ENCODE measurements at regions not wholly inside any gene's neighbourhood (a gene's known extent, or its start where the extent isn't known, plus 50 kb on each side); places are given as distances from the start of the nearest gene placed in this dataset.

- TF ChIP-seq, protein P1, sequence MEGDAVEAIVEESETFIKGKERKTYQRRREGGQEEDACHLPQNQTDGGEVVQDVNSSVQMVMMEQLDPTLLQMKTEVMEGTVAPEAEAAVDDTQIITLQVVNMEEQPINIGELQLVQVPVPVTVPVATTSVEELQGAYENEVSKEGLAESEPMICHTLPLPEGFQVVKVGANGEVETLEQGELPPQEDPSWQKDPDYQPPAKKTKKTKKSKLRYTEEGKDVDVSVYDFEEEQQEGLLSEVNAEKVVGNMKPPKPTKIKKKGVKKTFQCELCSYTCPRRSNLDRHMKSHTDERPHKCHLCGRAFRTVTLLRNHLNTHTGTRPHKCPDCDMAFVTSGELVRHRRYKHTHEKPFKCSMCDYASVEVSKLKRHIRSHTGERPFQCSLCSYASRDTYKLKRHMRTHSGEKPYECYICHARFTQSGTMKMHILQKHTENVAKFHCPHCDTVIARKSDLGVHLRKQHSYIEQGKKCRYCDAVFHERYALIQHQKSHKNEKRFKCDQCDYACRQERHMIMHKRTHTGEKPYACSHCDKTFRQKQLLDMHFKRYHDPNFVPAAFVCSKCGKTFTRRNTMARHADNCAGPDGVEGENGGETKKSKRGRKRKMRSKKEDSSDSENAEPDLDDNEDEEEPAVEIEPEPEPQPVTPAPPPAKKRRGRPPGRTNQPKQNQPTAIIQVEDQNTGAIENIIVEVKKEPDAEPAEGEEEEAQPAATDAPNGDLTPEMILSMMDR (IDR thresholded peaks at IDR 0.05) = no peak
- no peak for TF ChIP-seq POLR2A (IDR thresholded peaks at IDR 0.05)
- TF ChIP-seq POLR2AphosphoS5 (IDR thresholded peaks at IDR 0.05) = no peak
These were observed 380.2 kb downstream of the TMEM135 start for GRCh38 chr11:87417951-87418350.

Measured in gastroesophageal sphincter (tissue), 3 donors.